ENCODE measurements at regions not wholly inside any gene's neighbourhood (a gene's known extent, or its start where the extent isn't known, plus 50 kb on each side); places are given as distances from the start of the nearest gene placed in this dataset.

DNA sequence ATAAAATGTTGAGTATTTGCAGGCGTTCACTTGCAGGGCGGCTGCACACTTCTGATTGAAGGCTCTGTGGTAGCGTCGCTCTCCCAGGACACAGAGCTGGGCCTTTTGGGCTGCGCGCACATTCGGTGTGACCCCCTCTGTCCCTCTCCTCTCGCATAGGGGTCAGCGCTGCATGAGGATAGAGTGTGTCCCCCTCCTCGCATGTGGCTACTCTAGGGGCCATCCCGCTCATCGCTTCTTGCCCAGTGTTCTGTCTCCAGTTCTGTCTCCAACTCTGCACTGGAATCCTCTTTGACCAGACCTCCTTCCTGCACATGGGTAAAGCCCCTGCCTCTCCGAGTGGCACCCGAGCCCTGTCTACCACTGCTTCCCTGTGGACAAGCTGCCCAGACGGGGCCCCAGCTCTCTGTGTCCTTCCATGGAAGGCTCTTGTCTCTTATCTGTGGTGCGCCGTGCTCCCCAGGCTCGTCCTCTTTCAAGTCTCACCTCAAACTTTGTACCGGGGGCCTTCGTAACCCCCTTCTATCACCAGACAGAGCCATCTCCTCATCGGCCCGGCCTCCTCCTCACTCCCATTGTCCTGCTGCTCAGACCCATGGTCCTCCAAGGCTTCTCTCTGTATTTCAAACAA lies 278.0 kb upstream of the HDAC4 start:
- Histone ChIP-seq H3K79me2 (ENCODE audit: control insufficient read depth, insufficient read depth, low read length) (no peaks in the 10 kb centered on the region), H3K9me1 (replicated peaks; ENCODE audit: control insufficient read depth, extremely low read depth, insufficient read depth, low read length) (no peaks in the 10 kb centered on the region), H3K27me3 (ENCODE audit: control insufficient read depth in 2 of 2, insufficient read depth in 2 of 2, low read length in 2 of 2) (no peaks in the 10 kb centered on the region), H2AFZ (ENCODE audit: low read depth, low read length) (no peak overlapping the region), H3K4me2 (ENCODE audit: insufficient read depth, low read length) (no peak overlapping the region), H3K4me1 (ENCODE audit: control insufficient read depth, extremely low read depth, insufficient read depth, low read length) (no peaks in the 10 kb centered on the region), H3K9ac (replicated peaks; ENCODE audit: extremely low read depth, insufficient read depth, low read length) (no peak overlapping the region), H3K4me3 (replicated peaks in 1 of 3; ENCODE audit: insufficient read depth in 1 of 3, low read depth in 1 of 3, low read length in 3 of 3) (no peak overlapping the region), H3K36me3 (ENCODE audit: control insufficient read depth in 2 of 2, extremely low read depth in 1 of 2, insufficient read depth in 2 of 2, low read length in 2 of 2) (no peaks in the 10 kb centered on the region), H3K9me3 (replicated peaks; ENCODE audit: control insufficient read depth, insufficient read depth, low read length) (no peaks in the 10 kb centered on the region), H3K27ac (ENCODE audit: insufficient read depth, low read depth, low read length) (no peak overlapping the region), H4K20me1 (replicated peaks; ENCODE audit: control insufficient read depth, extremely low read depth, insufficient read depth, low read length) (no peaks in the 10 kb centered on the region)
- no peak for TF ChIP-seq POLR2AphosphoS5 (IDR thresholded peaks at IDR 0.05; ENCODE audit: insufficient read depth, low read depth, low read length)
- TF ChIP-seq GATA2 (IDR thresholded peaks at IDR 0.05; ENCODE audit: insufficient read depth, insufficient read length, low read depth, low read length): no peak
- TF ChIP-seq POLR2A (IDR thresholded peaks at IDR 0.05; ENCODE audit: low read depth, low read length): no peak
- TF ChIP-seq FOS (IDR thresholded peaks at IDR 0.05; ENCODE audit: borderline replicate concordance, insufficient read depth, low read length): no peak
- no peak for TF ChIP-seq EZH2 (IDR thresholded peaks at IDR 0.05; ENCODE audit: borderline replicate concordance, low read depth, low read length, severe bottlenecking)
- TF ChIP-seq, protein P1, sequence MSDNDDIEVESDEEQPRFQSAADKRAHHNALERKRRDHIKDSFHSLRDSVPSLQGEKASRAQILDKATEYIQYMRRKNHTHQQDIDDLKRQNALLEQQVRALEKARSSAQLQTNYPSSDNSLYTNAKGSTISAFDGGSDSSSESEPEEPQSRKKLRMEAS (IDR thresholded peaks at IDR 0.05; ENCODE audit: insufficient read depth, insufficient read length): no peak
- TF ChIP-seq MYC (IDR thresholded peaks at IDR 0.05; ENCODE audit: low read depth, low read length): no peak
- TF ChIP-seq, protein P2, sequence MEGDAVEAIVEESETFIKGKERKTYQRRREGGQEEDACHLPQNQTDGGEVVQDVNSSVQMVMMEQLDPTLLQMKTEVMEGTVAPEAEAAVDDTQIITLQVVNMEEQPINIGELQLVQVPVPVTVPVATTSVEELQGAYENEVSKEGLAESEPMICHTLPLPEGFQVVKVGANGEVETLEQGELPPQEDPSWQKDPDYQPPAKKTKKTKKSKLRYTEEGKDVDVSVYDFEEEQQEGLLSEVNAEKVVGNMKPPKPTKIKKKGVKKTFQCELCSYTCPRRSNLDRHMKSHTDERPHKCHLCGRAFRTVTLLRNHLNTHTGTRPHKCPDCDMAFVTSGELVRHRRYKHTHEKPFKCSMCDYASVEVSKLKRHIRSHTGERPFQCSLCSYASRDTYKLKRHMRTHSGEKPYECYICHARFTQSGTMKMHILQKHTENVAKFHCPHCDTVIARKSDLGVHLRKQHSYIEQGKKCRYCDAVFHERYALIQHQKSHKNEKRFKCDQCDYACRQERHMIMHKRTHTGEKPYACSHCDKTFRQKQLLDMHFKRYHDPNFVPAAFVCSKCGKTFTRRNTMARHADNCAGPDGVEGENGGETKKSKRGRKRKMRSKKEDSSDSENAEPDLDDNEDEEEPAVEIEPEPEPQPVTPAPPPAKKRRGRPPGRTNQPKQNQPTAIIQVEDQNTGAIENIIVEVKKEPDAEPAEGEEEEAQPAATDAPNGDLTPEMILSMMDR (IDR thresholded peaks at IDR 0.05; ENCODE audit: extremely low read depth in 1 of 2, insufficient read depth in 1 of 2, low read depth in 1 of 2, low read length in 2 of 2): no peak
- TF ChIP-seq JUN (IDR thresholded peaks at IDR 0.05; ENCODE audit: borderline replicate concordance, insufficient read depth, insufficient read length, low read depth): no peak
- dilution Hi-C loops (cut with MboI; ENCODE audit: extremely low pct_ligation_motif_present, low sequenced_read_pairs) (no loop called here), intact Hi-C loops (cut with micrococcal nuclease) (no loop called here)
- no TSS peak for BruUV-seq (replicated peaks)
- FAIRE-seq (no peak), DNase-seq (ENCODE audit: low read depth, low spot score) (no peak)
- CTCF ChIA-PET: no interaction called here
- POLR2A ChIA-PET: no interaction called here
